Fibroblast of lung (primary cell): ENCODE measurements at regions not wholly inside any gene's neighbourhood (a gene's known extent, or its start where the extent isn't known, plus 50 kb on each side); places are given as distances from the start of the nearest gene placed in this dataset.

Source experiments
- DNase-seq, 2 donors: peaks; one replicate each; pipeline versions ENCODE4 v3.0.0 to v3.0.0-alpha.2; 2010; ENCODE audit warnings: low read depth in 2 of 2
- H2AFZ ChIP-seq: 2 replicates; pipeline ENCODE4 v1.5.1; 2012; ENCODE audit warnings: low read length, control low read depth, inconsistent platforms
- H3K27ac ChIP-seq: 2 replicates; pipeline ENCODE4 v1.5.1; 2011; ENCODE audit warnings: low read length, control low read depth; ENCODE audit not compliant: insufficient read depth
- H3K27me3 ChIP-seq: 2 replicates; pipeline ENCODE4 v1.5.1; 2011; ENCODE audit warnings: mild to moderate bottlenecking, low read length; ENCODE audit not compliant: control insufficient read depth, insufficient read depth
- H3K36me3 ChIP-seq: 2 replicates; pipeline ENCODE4 v1.5.1; 2011; ENCODE audit warnings: low read length; ENCODE audit not compliant: control insufficient read depth, insufficient read depth
- H3K4me1 ChIP-seq: 2 replicates; pipeline ENCODE4 v1.5.1; 2011; ENCODE audit warnings: low read length; ENCODE audit not compliant: control insufficient read depth, insufficient read depth; ENCODE audit errors: extremely low read depth
- H3K4me2 ChIP-seq: 2 replicates; pipeline ENCODE4 v1.5.1; 2011; ENCODE audit warnings: low read length, control low read depth; ENCODE audit not compliant: insufficient read depth; ENCODE audit errors: extremely low read depth
- H3K4me3 ChIP-seq, 4 experiments: fragments of 200-600 bp in 1 of 4; sonication (generic) in 1 of 4; replicated peaks in 1 of 4; 2 replicates each; pipeline ENCODE4 v1.5.1; 2011 to 2016; ENCODE audit warnings: low read length in 4 of 4, low read depth in 3 of 4, mild to moderate bottlenecking in 3 of 4, control low read depth in 2 of 4, inconsistent platforms in 1 of 4, mixed read lengths in 1 of 4; ENCODE audit not compliant: insufficient read depth in 1 of 4; ENCODE audit errors: control extremely low read depth in 1 of 4
- H3K79me2 ChIP-seq: 2 replicates; pipeline ENCODE4 v1.5.1; 2012; ENCODE audit warnings: mild to moderate bottlenecking, low read length, inconsistent platforms; ENCODE audit not compliant: control insufficient read depth, insufficient read depth
- H3K9ac ChIP-seq: 2 replicates; pipeline ENCODE4 v1.5.1; 2011; ENCODE audit warnings: mild to moderate bottlenecking, low read length, control low read depth; ENCODE audit not compliant: insufficient read depth
- H3K9me3 ChIP-seq: 2 replicates; pipeline ENCODE4 v1.5.1; 2012; ENCODE audit warnings: low read depth, low read length; ENCODE audit not compliant: control insufficient read depth, insufficient read depth
- H4K20me1 ChIP-seq: 2 replicates; pipeline ENCODE4 v1.5.1; 2011; ENCODE audit warnings: low read length; ENCODE audit not compliant: control insufficient read depth, insufficient read depth; ENCODE audit errors: extremely low read depth
- CTCF ChIP-seq, 2 donors: IDR thresholded peaks in 1 of 2; conservative IDR thresholded peaks in 1 of 2; 1 replicate in 1 of 2; 2 replicates in 1 of 2; pipeline ENCODE4 v1.5.1; 2011 to 2012; ENCODE audit warnings: low read length in 2 of 2, control low read depth in 1 of 2, inconsistent platforms in 1 of 2, low read depth in 1 of 2, mild to moderate bottlenecking in 1 of 2
- EZH2 ChIP-seq: IDR thresholded peaks from 2 replicates; pipeline ENCODE4 v1.5.1; 2012; ENCODE audit warnings: low read length, control low read depth, mild to moderate bottlenecking; ENCODE audit errors: missing control alignments

DNA sequence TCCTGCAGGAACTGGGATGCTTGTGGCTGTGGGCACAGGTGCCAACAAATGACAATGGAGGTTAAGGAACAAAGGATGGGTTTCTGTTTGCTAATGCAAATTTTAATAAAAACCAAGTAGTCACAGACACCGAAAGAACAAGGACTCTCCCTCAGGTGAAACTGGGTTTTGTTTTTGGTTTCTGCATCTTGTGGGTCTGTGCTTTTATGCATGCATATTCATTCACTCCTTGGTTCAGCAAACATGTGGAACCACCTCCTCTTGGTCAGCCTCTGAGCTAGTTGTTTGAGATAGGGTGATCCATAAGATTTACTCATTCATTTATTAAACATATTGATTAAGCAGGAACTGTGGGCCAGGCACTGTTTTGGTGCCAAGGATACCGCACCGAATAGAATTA is 381.9 kb downstream of the CDK5RAP2 start:
- H3K27me3 ChIP-seq: no peaks in the 10 kb centered on the region
- no peaks in the 10 kb centered on the region for H3K79me2 ChIP-seq
- no peaks in the 10 kb centered on the region for H3K36me3 ChIP-seq
- no peak overlapping the region for H3K27ac ChIP-seq
- no peaks in the 10 kb centered on the region for H3K9me3 ChIP-seq
- no peak overlapping the region for H3K4me2 ChIP-seq
- no peaks in the 10 kb centered on the region for H3K4me1 ChIP-seq
- no peak for DNase-seq
- no peaks in the 10 kb centered on the region for H4K20me1 ChIP-seq
- H3K4me3 ChIP-seq: no peak overlapping the region
- no peak overlapping the region for H2AFZ ChIP-seq
- TF ChIP-seq CTCF (conservative IDR thresholded peaks at IDR 0.05 in 1 of 2, IDR thresholded peaks at IDR 0.05 in 1 of 2; ENCODE audit: low read depth in 1 of 2, low read length in 2 of 2) (no peak), EZH2 (no peak)
- no peak overlapping the region for H3K9ac ChIP-seq

GRCh38 chr9:120197605-120198004 is 382.4 kb downstream of the CDK5RAP2 start:
- H3K4me1 ChIP-seq: no peaks in the 10 kb centered on the region
- H2AFZ ChIP-seq: no peak overlapping the region
- H4K20me1 ChIP-seq: no peaks in the 10 kb centered on the region
- no peak for DNase-seq
- H3K4me3 ChIP-seq: no peak overlapping the region
- no peaks in the 10 kb centered on the region for H3K9me3 ChIP-seq
- H3K36me3 ChIP-seq: no peaks in the 10 kb centered on the region
- no peaks in the 10 kb centered on the region for H3K79me2 ChIP-seq
- H3K4me2 ChIP-seq: no peak overlapping the region
- TF ChIP-seq EZH2: no peak
- no peak for TF ChIP-seq CTCF (conservative IDR thresholded peaks at IDR 0.05 in 1 of 2, IDR thresholded peaks at IDR 0.05 in 1 of 2; ENCODE audit: low read depth in 1 of 2, low read length in 2 of 2)
- H3K27ac ChIP-seq: no peak overlapping the region
- H3K9ac ChIP-seq: no peak overlapping the region
- H3K27me3 ChIP-seq: no peaks in the 10 kb centered on the region

DNA sequence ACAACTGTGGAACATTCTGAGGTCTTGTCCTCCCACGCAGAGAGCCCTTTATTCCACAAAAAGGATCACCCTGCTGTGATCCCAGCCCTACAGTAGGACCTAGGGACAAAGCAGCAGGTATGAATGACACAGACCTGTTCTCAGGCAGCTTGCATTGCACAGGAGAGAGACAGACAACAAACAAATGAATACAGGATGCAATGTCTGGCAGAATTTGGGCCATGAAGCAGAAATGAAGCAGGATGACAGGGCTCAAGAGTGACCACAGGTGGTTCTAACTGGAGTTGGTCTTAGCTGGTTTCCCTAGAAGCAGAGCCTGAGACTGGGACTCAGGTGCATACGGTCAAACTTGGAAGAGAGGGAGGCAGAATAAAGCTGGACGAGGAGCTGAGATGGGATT is 388.8 kb downstream of the CDK5RAP2 start:
- Histone ChIP-seq H2AFZ (no peak overlapping the region), H3K36me3 (no peaks in the 10 kb centered on the region), H3K79me2 (no peaks in the 10 kb centered on the region), H3K9me3 (no peaks in the 10 kb centered on the region), H3K4me2 (no peak overlapping the region), H3K9ac (no peak overlapping the region), H3K4me1 (no peaks in the 10 kb centered on the region), H3K4me3 (no peak overlapping the region), H3K27ac (no peak overlapping the region), H4K20me1 (no peaks in the 10 kb centered on the region), H3K27me3 (no peaks in the 10 kb centered on the region)
- DNase-seq: no peak
- TF ChIP-seq CTCF (conservative IDR thresholded peaks at IDR 0.05 in 1 of 2, IDR thresholded peaks at IDR 0.05 in 1 of 2; ENCODE audit: low read depth in 1 of 2, low read length in 2 of 2): no peak
- no peak for TF ChIP-seq EZH2
